Peyer's patch (tissue), 4 donors: ENCODE measurements at regions not wholly inside any gene's neighbourhood (a gene's known extent, or its start where the extent isn't known, plus 50 kb on each side); places are given as distances from the start of the nearest gene placed in this dataset.

Source experiments
- CTCF ChIP-seq, 6 experiments: fragments of 450-650 bp in 4 of 6; fragments of 200-600 bp in 2 of 6; sonication (generic) in 1 of 6; IDR thresholded peaks; one replicate each; pipeline ENCODE4 v1.5.1; 2017 to 2019; ENCODE audit warnings: antibody characterized with exemption in 6 of 6, mild to moderate bottlenecking in 3 of 6, moderate library complexity in 1 of 6
- POLR2A ChIP-seq, 2 donors: fragments of 450-650 bp; IDR thresholded peaks; one replicate each; pipeline ENCODE4 v1.5.1; 2017; ENCODE audit warnings: antibody characterized with exemption in 2 of 2, mild to moderate bottlenecking in 2 of 2, moderate library complexity in 2 of 2

- TF ChIP-seq CTCF (IDR thresholded peaks at IDR 0.05) (no peak), POLR2A (IDR thresholded peaks at IDR 0.05) (no peak)
These were observed 162.3 kb upstream of the SMIM31 start for GRCh38 chr4:164591666-164592065.
